Activated CD8-positive, alpha-beta T cell treated with anti-CD3 and anti-CD28 coated beads for 36 hours (primary cell): ENCODE measurements at regions not wholly inside any gene's neighbourhood (a gene's known extent, or its start where the extent isn't known, plus 50 kb on each side); places are given as distances from the start of the nearest gene placed in this dataset.

Experiments used
- ATAC-seq: fragments of 200-7000 bp; cut with Tn5 transposase; one replicate; pipeline ENCODE4 v1.10.0; 2021; ENCODE audit warnings: mild to moderate bottlenecking, moderate library complexity
- CTCF ChIA-PET: fragments of 350-600 bp; sonication (Branson Sonifier 250); formaldehyde crosslinking; loops from one replicate; lab custom pipeline; 2021; ENCODE audit warnings: antibody characterized with exemption; lab: Charles Lee
- POLR2A ChIA-PET: fragments of 350-600 bp; sonication (Branson Sonifier 250); formaldehyde crosslinking; loops from one replicate; lab custom pipeline; 2021; ENCODE audit warnings: antibody characterized with exemption; lab: Charles Lee
- DNase-seq: peaks from one replicate; pipeline ENCODE4 v3.0.0-alpha.2; 2020
- H3K27ac Mint-ChIP-seq: one replicate; pipeline ENCODE4 v1.8.0; 2021; ENCODE audit warnings: mild to moderate bottlenecking, mixed read lengths
- H3K27me3 Mint-ChIP-seq: one replicate; pipeline ENCODE4 v1.8.0; 2021; ENCODE audit warnings: mixed read lengths
- H3K36me3 Mint-ChIP-seq: one replicate; pipeline ENCODE4 v1.8.0; 2021; ENCODE audit warnings: low read depth, mixed read lengths
- H3K4me1 Mint-ChIP-seq: one replicate; pipeline ENCODE4 v1.8.0; 2021; ENCODE audit warnings: low read depth, mixed read lengths
- H3K4me3 Mint-ChIP-seq: one replicate; pipeline ENCODE4 v1.8.0; 2021; ENCODE audit warnings: mild to moderate bottlenecking, moderate library complexity, mixed read lengths
- H3K9me3 Mint-ChIP-seq: one replicate; pipeline ENCODE4 v1.8.0; 2021; ENCODE audit warnings: mixed read lengths
- intact Hi-C: fragments of 100-400 bp; cut with micrococcal nuclease; formaldehyde crosslinking; loops from one replicate; pipeline ENCODE4 v1.10.0; 2022
- TF ChIP-seq, protein P1 (sequence below): fragments of 200-600 bp; IDR thresholded peaks from one replicate; pipeline ENCODE4 v1.8.0; 2022; ENCODE audit warnings: antibody characterized with exemption, mild to moderate bottlenecking

GRCh38 chr15:39320355-39320754 lies 260.5 kb upstream of the THBS1 start:
- H3K36me3 Mint-ChIP-seq, result no peaks in the 10 kb centered on the region

GRCh38 chr15:39320886-39321285 lies 260.0 kb upstream of the THBS1 start:
- H3K27me3 Mint-ChIP-seq, result peaks cover 1% of the 10 kb centered on the region
- ChIA-PET POLR2A (no interaction called here), CTCF (no interaction called here)
- DNase-seq, result no peak
- H3K36me3 Mint-ChIP-seq, result no peaks in the 10 kb centered on the region
- TF ChIP-seq, protein P1, sequence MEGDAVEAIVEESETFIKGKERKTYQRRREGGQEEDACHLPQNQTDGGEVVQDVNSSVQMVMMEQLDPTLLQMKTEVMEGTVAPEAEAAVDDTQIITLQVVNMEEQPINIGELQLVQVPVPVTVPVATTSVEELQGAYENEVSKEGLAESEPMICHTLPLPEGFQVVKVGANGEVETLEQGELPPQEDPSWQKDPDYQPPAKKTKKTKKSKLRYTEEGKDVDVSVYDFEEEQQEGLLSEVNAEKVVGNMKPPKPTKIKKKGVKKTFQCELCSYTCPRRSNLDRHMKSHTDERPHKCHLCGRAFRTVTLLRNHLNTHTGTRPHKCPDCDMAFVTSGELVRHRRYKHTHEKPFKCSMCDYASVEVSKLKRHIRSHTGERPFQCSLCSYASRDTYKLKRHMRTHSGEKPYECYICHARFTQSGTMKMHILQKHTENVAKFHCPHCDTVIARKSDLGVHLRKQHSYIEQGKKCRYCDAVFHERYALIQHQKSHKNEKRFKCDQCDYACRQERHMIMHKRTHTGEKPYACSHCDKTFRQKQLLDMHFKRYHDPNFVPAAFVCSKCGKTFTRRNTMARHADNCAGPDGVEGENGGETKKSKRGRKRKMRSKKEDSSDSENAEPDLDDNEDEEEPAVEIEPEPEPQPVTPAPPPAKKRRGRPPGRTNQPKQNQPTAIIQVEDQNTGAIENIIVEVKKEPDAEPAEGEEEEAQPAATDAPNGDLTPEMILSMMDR, result no peak
- intact Hi-C loops, result no loop called here
- H3K4me1 Mint-ChIP-seq, result no peaks in the 10 kb centered on the region
- H3K27ac Mint-ChIP-seq, result no peak overlapping the region
- no peak overlapping the region for H3K4me3 Mint-ChIP-seq
- H3K9me3 Mint-ChIP-seq, result peaks cover 6% of the 10 kb centered on the region
- no peak for ATAC-seq

More at GRCh38 chr15:39320355-39320754, 260.5 kb upstream of the THBS1 start:
- ATAC-seq (no peak), DNase-seq (no peak)
- ChIA-PET POLR2A (no interaction called here), CTCF (no interaction called here)
- intact Hi-C loops, result no loop called here
- Mint-ChIP-seq H3K9me3 (peaks cover 6% of the 10 kb centered on the region), H3K4me3 (no peak overlapping the region), H3K27ac (no peak overlapping the region), H3K27me3 (peaks cover 1% of the 10 kb centered on the region), H3K4me1 (no peaks in the 10 kb centered on the region)
- TF ChIP-seq, protein P1, result no peak

- H3K36me3 Mint-ChIP-seq, result no peaks in the 10 kb centered on the region
- DNase-seq (no peak), ATAC-seq (no peak)
- TF ChIP-seq, protein P1, result no peak
- no peak overlapping the region for H3K27ac Mint-ChIP-seq
- H3K9me3 Mint-ChIP-seq, result peaks cover 6% of the 10 kb centered on the region
- H3K4me3 Mint-ChIP-seq, result no peak overlapping the region
- intact Hi-C loops, result no loop called here
- H3K27me3 Mint-ChIP-seq, result peaks cover 5% of the 10 kb centered on the region
- ChIA-PET CTCF (no interaction called here), POLR2A (no interaction called here)
- no peaks in the 10 kb centered on the region for H3K4me1 Mint-ChIP-seq
Measured at GRCh38 chr15:39321977-39322376, 258.9 kb upstream of the THBS1 start.

- H3K27me3 Mint-ChIP-seq, result peaks cover 5% of the 10 kb centered on the region
- no peaks in the 10 kb centered on the region for H3K4me1 Mint-ChIP-seq
- ATAC-seq (no peak), DNase-seq (no peak)
- TF ChIP-seq, protein P1, result no peak
- ChIA-PET CTCF (no interaction called here), POLR2A (no interaction called here)
- intact Hi-C loops, result no loop called here
- H3K9me3 Mint-ChIP-seq, result peaks cover 6% of the 10 kb centered on the region
- H3K4me3 Mint-ChIP-seq, result no peak overlapping the region
- H3K36me3 Mint-ChIP-seq, result no peaks in the 10 kb centered on the region
- H3K27ac Mint-ChIP-seq, result no peak overlapping the region
Measured at GRCh38 chr15:39323157-39323556, 257.7 kb upstream of the THBS1 start.

DNA sequence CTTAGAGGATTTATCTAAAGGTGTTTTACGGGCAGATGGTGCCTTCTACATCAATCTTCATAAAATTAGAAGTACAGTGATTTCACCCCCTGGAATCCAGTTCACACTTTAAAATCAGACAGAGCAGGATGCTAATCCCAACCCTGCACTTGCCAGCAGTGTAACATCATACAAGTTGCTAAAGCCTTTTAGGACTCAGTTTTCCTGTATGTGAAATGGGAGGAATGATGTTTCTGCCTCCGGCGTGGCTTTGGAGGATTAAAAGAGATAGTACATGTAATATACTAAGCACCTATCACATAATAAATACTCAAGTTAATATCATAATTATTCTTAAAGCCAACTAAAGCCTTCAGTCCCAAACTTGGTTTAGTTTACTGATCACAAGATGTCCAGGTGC lies 257.2 kb upstream of the THBS1 start:
- Mint-ChIP-seq H3K9me3 (peaks cover 6% of the 10 kb centered on the region), H3K4me1 (no peaks in the 10 kb centered on the region), H3K27me3 (peaks cover 5% of the 10 kb centered on the region), H3K36me3 (no peaks in the 10 kb centered on the region), H3K4me3 (no peak overlapping the region), H3K27ac (no peak overlapping the region)
- ChIA-PET CTCF (no interaction called here), POLR2A (no interaction called here)
- TF ChIP-seq, protein P1, result no peak
- intact Hi-C loops, result no loop called here
- DNase-seq (no peak), ATAC-seq (no peak)
